HG02678 (cell line): ENCODE measurements at regions not wholly inside any gene's neighbourhood (a gene's known extent, or its start where the extent isn't known, plus 50 kb on each side); places are given as distances from the start of the nearest gene placed in this dataset.

Source experiments
- ATAC-seq: cut with Tn5 transposase; IDR thresholded peaks from one replicate; pipeline ENCODE4 v1.9.1; 2021; ENCODE audit warnings: mild to moderate bottlenecking, moderate library complexity; ENCODE audit not compliant: unreplicated experiment

- ATAC-seq: no peak
Measured at GRCh38 chr20:63060057-63060991, 53.6 kb upstream of the BHLHE23 start.

GRCh38 chr20:63059684-63060056 is 52.9 kb upstream of the BHLHE23 start:
- no peak for ATAC-seq

- ATAC-seq: no peak
Measured at GRCh38 chr20:63058696-63059335, 52.1 kb upstream of the BHLHE23 start.

- no peak for ATAC-seq
Measured at GRCh38 chr20:63057171-63058117, 50.7 kb upstream of the BHLHE23 start.

- ATAC-seq: no peak
Measured at GRCh38 chr20:63056236-63057170, 49.7 kb upstream of the BHLHE23 start.
